ENCODE measurements at regions not wholly inside any gene's neighbourhood (a gene's known extent, or its start where the extent isn't known, plus 50 kb on each side); places are given as distances from the start of the nearest gene placed in this dataset.

- Histone ChIP-seq H3K36me3 (no peaks in the 10 kb centered on the region), H3K4me1 (peaks cover 0 to 57% (median 43%) of the 10 kb centered on the region in 12 donors), H3K27ac (peak overlapping the region; percentile 11 to 97 (median 86)), H3K9me3 (peaks cover 0 to 22% (median 7%) of the 10 kb centered on the region in 12 donors), H3K4me3 (peak overlapping the region in 5 of 12 donors; percentile 2 to 29 (median 26)), H3K27me3 (no peaks in the 10 kb centered on the region)
- peak in 3 of 5 donors; percentile 38 to 43 (median 39) for DNase-seq
- peak in 1 of 4 donors; percentile 14 for ATAC-seq
- intact Hi-C loops (cut with DNase I) = loop anchor here in 6 of 10 donors (5.0 to 10.0 kb wide), 4 partner anchors 79 to 194 kb away; no protein-coding TSS in a partner anchor
- WGBS, 4 donors = 28 to 55% (median 47%) methylated on average over 13 to 17 of the region's 17 CpGs
- no peak for TF ChIP-seq CTCF (IDR thresholded peaks at IDR 0.05)
- no peak for TF ChIP-seq POLR2A (IDR thresholded peaks at IDR 0.05)
These were observed 222.3 kb upstream of the TNRC6C start for GRCh38 chr17:77736199-77736585.

- peaks cover 0 to 17% (median 7%) of the 10 kb centered on the region in 12 donors for H3K9me3 ChIP-seq
- H3K27ac ChIP-seq = peak overlapping the region in 11 of 12 donors; percentile 11 to 97 (median 86)
- no peaks in the 10 kb centered on the region for H3K27me3 ChIP-seq
- DNase-seq (peak in 2 of 5 donors; percentile 5 to 10), ATAC-seq (no peak)
- intact Hi-C loops (cut with DNase I) = loop anchor here in 6 of 10 donors (5.0 to 10.0 kb wide), 4 partner anchors 78 to 194 kb away; no protein-coding TSS in a partner anchor
- H3K4me1 ChIP-seq = peaks cover 0 to 57% (median 43%) of the 10 kb centered on the region in 12 donors
- no peak overlapping the region for H3K4me3 ChIP-seq
- no peak for TF ChIP-seq CTCF (IDR thresholded peaks at IDR 0.05)
- TF ChIP-seq POLR2A (IDR thresholded peaks at IDR 0.05) = no peak
- 70 to 76% (median 73%) methylated on average over 6 of the region's 6 CpGs for WGBS, 4 donors
- H3K36me3 ChIP-seq = no peaks in the 10 kb centered on the region
These were observed 221.8 kb upstream of the TNRC6C start for GRCh38 chr17:77736721-77737120.

- ATAC-seq = no peak
- Histone ChIP-seq H3K36me3 (no peaks in the 10 kb centered on the region), H3K4me3 (no peak overlapping the region), H3K4me1 (peaks cover 0 to 57% (median 43%) of the 10 kb centered on the region in 12 donors), H3K27me3 (no peaks in the 10 kb centered on the region), H3K9me3 (peaks cover 0 to 9% (median 5%) of the 10 kb centered on the region in 12 donors), H3K27ac (peak overlapping the region; percentile 63 to 97 (median 84))
- intact Hi-C loops (cut with DNase I) = loop anchor here in 6 of 10 donors (5.0 to 10.0 kb wide), 4 partner anchors 77 to 195 kb away; no protein-coding TSS in a partner anchor
- 85 to 89% (median 87%) methylated on average over 21 of the region's 21 CpGs for WGBS, 4 donors
- TF ChIP-seq CTCF (IDR thresholded peaks at IDR 0.05) (no peak), POLR2A (IDR thresholded peaks at IDR 0.05) (no peak)
- DNase-seq = peak in 2 of 5 donors; percentile 5 to 18
These were observed 220.8 kb upstream of the TNRC6C start for GRCh38 chr17:77737442-77738265.
